Lung (tissue), 11 donors: ENCODE measurements at regions not wholly inside any gene's neighbourhood (a gene's known extent, or its start where the extent isn't known, plus 50 kb on each side); places are given as distances from the start of the nearest gene placed in this dataset.

Experiments
- ATAC-seq: fragments of 200-7000 bp; cut with Tn5 transposase; one replicate; pipeline ENCODE4 v1.9.1; 2020; ENCODE audit warnings: moderate number of reproducible peaks; ENCODE audit not compliant: insufficient read depth, low FRiP score
- DNase-seq, 3 donors: peaks; one replicate each; pipeline ENCODE4 v3.0.0-alpha.2; 2013 to 2017
- H3K27ac ChIP-seq, 2 donors: one replicate each; pipeline ENCODE4 v1.5.1; 2013; ENCODE audit warnings: mild to moderate bottlenecking in 2 of 2, moderate library complexity in 2 of 2, control low read depth in 1 of 2, inconsistent platforms in 1 of 2, low read depth in 1 of 2, low read length in 1 of 2
- H3K27me3 ChIP-seq, 3 donors: one replicate each; pipeline ENCODE4 v1.5.1; 2013; ENCODE audit warnings: low read length in 2 of 3; ENCODE audit not compliant: control insufficient read depth in 3 of 3, insufficient read depth in 3 of 3
- H3K36me3 ChIP-seq, 4 donors: one replicate each; pipeline ENCODE4 v1.5.1; 2013; ENCODE audit warnings: low read length in 4 of 4, mild to moderate bottlenecking in 1 of 4, moderate library complexity in 1 of 4; ENCODE audit not compliant: control insufficient read depth in 4 of 4, insufficient read depth in 4 of 4
- H3K4me1 ChIP-seq, 5 donors: one replicate each; pipeline ENCODE4 v1.5.1; 2013; ENCODE audit warnings: low read length in 5 of 5, mild to moderate bottlenecking in 2 of 5, moderate library complexity in 1 of 5; ENCODE audit not compliant: control insufficient read depth in 5 of 5, insufficient read depth in 5 of 5
- H3K4me3 ChIP-seq: one replicate; pipeline ENCODE4 v1.5.1; 2013; ENCODE audit warnings: mild to moderate bottlenecking, control low read depth, moderate library complexity
- H3K9ac ChIP-seq, 2 donors: one replicate each; pipeline ENCODE4 v1.5.1; 2013; ENCODE audit warnings: low read length in 2 of 2, control low read depth in 1 of 2; ENCODE audit not compliant: insufficient read depth in 1 of 2
- H3K9me3 ChIP-seq, 4 donors: one replicate each; pipeline ENCODE4 v1.5.1; 2013; ENCODE audit warnings: low read length in 3 of 4, mild to moderate bottlenecking in 1 of 4, moderate library complexity in 1 of 4; ENCODE audit not compliant: control insufficient read depth in 4 of 4, insufficient read depth in 3 of 4
- WGBS, 2 donors: extraction: QIAGEN DNeasy Blood & Tissue Kit; methylation state at CpG; one replicate each; pipeline ENCODE4 v1.1.7; 2013; 5-methylcytosine and 5-hydroxymethylcytosine counted together
- TF ChIP-seq, protein P1 (sequence below): IDR thresholded peaks from 2 replicates; pipeline ENCODE4 v1.5.1; 2012; ENCODE audit warnings: mild to moderate bottlenecking; ENCODE audit errors: control extremely low read depth, extremely low read depth
- donor health status: control.
- donor health status: control.
- donor health status: Bipolar disorder and iron deficiency.
- donor health status: healthy.
- donor health status: DM: yes; HTN: yes; CAD: no.

DNA sequence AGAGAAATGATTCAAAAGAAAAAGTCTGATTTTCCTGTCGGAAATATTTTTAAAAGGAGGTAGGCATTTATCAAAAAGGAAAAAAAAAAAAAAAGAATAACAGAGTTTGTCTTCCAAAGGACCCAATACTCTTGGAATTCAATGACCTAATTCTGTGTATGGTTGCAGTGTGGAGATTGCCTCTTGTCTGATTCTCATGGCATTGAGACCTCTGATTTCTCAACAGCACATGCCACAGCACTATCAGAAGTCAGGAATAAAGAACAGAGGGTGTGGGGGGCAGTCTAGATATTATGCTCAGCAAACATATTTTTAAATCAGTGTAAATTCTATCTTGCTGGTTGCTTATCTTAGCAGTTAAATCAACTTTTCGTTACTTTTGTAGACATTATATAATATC, 81.3 kb upstream of the SOX9 start:
- Histone ChIP-seq H3K36me3 (no peaks in the 10 kb centered on the region), H3K27me3 (no peaks in the 10 kb centered on the region), H3K9ac (no peak overlapping the region), H3K9me3 (no peaks in the 10 kb centered on the region), H3K4me3 (no peak overlapping the region), H3K4me1 (peaks cover 0 to 1% (median 0%) of the 10 kb centered on the region in 5 donors), H3K27ac (no peak overlapping the region)
- DNase-seq = no peak
- 71 to 88% methylated on average over 2 of the region's 2 CpGs for WGBS, 2 donors
- TF ChIP-seq, protein P1, sequence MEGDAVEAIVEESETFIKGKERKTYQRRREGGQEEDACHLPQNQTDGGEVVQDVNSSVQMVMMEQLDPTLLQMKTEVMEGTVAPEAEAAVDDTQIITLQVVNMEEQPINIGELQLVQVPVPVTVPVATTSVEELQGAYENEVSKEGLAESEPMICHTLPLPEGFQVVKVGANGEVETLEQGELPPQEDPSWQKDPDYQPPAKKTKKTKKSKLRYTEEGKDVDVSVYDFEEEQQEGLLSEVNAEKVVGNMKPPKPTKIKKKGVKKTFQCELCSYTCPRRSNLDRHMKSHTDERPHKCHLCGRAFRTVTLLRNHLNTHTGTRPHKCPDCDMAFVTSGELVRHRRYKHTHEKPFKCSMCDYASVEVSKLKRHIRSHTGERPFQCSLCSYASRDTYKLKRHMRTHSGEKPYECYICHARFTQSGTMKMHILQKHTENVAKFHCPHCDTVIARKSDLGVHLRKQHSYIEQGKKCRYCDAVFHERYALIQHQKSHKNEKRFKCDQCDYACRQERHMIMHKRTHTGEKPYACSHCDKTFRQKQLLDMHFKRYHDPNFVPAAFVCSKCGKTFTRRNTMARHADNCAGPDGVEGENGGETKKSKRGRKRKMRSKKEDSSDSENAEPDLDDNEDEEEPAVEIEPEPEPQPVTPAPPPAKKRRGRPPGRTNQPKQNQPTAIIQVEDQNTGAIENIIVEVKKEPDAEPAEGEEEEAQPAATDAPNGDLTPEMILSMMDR = no peak
- no peak for ATAC-seq

DNA sequence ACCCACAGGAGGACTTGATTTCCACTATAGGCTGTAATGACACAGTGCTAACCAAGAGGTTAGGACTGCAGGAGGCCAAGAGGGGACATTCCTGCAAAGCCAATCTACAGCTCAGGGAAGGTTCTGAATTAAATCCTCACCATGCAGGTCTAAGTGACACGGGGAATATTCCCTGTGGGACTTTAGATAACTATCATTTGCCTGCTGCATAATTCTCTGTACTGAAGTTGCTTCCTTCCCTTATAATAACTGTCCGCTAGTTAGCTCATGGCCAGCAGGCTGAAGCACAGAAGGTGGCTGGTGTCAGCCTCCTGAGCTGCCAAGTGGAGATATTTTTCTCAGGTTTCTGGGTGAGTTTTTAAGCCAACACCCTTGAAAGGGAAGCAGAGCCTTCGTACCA, 74.6 kb upstream of the SOX9 start:
- ATAC-seq (no peak), DNase-seq (no peak)
- no peak overlapping the region for H3K9ac ChIP-seq
- no peak overlapping the region for H3K27ac ChIP-seq
- H3K9me3 ChIP-seq = no peaks in the 10 kb centered on the region
- 82 to 83% methylated on average over 3 of the region's 3 CpGs for WGBS, 2 donors
- H3K36me3 ChIP-seq = no peaks in the 10 kb centered on the region
- no peak overlapping the region for H3K4me3 ChIP-seq
- H3K27me3 ChIP-seq = no peaks in the 10 kb centered on the region
- TF ChIP-seq, protein P1 = no peak
- no peaks in the 10 kb centered on the region for H3K4me1 ChIP-seq

DNA sequence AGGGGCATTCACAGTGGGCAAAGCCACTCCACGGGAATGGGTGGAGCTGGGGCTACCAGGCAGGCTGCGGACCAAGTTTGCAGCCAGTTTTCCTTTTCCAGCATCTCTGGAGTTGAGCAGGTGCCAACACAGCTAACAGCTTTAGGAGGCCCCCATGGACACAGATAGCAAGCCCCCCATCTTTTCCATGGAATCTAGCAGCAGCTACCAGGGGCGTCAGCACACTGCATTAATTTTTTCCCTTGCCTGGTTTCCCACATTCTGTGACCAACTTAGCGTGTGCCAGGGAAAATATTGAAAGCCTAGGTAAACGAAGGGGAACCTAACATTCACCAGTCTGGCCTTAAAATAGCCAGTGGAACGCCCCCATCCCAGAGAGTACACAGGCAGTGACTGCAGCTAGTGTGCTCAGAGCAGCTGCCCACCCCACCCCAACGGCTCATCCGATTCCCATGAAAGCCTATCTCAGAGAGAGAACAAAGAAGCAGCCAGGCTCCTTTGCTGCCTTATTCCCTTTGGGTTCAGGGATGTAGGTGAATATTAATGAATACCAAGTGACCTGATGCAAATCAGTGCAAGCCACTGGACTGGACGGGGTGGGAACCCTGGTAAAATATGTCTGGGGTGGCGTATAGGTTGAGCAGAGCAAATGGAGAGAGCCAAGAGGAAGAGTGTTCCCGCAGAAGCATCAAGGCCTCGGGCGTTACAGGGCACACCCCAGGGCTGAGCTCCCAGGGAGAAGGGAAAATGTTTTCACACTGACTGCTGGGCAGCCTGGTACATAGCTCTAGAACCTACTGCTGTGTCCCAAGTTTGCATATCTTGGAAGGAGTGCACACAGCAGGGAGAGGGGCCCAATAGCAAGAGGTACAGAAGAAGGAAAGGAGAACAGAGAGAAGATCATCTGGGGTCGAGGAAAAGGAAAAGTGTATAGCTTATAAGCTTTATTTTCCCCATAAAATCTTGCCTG, 73.9 kb upstream of the SOX9 start:
- Histone ChIP-seq H3K27ac (no peak overlapping the region), H3K4me1 (no peaks in the 10 kb centered on the region), H3K4me3 (no peak overlapping the region), H3K9me3 (no peaks in the 10 kb centered on the region), H3K9ac (no peak overlapping the region), H3K27me3 (no peaks in the 10 kb centered on the region), H3K36me3 (no peaks in the 10 kb centered on the region)
- TF ChIP-seq, protein P1 = no peak
- ATAC-seq = no peak
- DNase-seq = no peak
- WGBS, 2 donors = 76 to 89% methylated on average over 14 of the region's 14 CpGs
